SK-N-SH (cell line): ENCODE measurements at regions not wholly inside any gene's neighbourhood (a gene's known extent, or its start where the extent isn't known, plus 50 kb on each side); places are given as distances from the start of the nearest gene placed in this dataset.

ENCODE experiments used
- CTCF ChIA-PET: fragments of 300-600, 350-600 bp; formaldehyde crosslinking; extraction: SDS; loops from one replicate; lab custom pipeline; 2021; lab: Yijun Ruan, JAX
- POLR2A ChIA-PET: fragments of 350-600 bp; sonication (Branson Sonifier 250); formaldehyde crosslinking; extraction: SDS; loops from one replicate; lab custom pipeline; 2020; ENCODE audit warnings: antibody characterized with exemption, inconsistent platforms; lab: Yijun Ruan, JAX
- DNase-seq: peaks from one replicate; pipeline ENCODE4 v3.0.0; 2012
- H2AFZ ChIP-seq: fragments of 200-600 bp; sonication (generic); 2 replicates; pipeline ENCODE4 v1.8.1; 2016; ENCODE audit warnings: antibody characterized with exemption, mild to moderate bottlenecking, low read depth
- H3F3A ChIP-seq: fragments of 200-600 bp; sonication (generic); replicated peaks from 2 replicates; pipeline ENCODE3; 2016; ENCODE audit warnings: antibody characterized with exemption, mild to moderate bottlenecking; ENCODE audit not compliant: insufficient read depth
- H3K27ac ChIP-seq, 2 experiments: fragments of 200-500 bp in 1 of 2; fragments of 200-600 bp in 1 of 2; sonication (Bioruptor generic) in 1 of 2; sonication (generic), shearing (Covaris generic) in 1 of 2; 2 replicates each; pipeline versions ENCODE4 v1.5.1 to v1.6.1; 2014 to 2016; ENCODE audit warnings: low read depth in 2 of 2, inconsistent platforms in 1 of 2, low read length in 1 of 2, mild to moderate bottlenecking in 1 of 2, mixed read lengths in 1 of 2
- H3K27me3 ChIP-seq: fragments of 200-600 bp; sonication (generic), shearing (Covaris generic); 2 replicates; pipeline ENCODE4 v1.6.1; 2016; ENCODE audit warnings: mixed run types; ENCODE audit not compliant: insufficient read depth
- H3K36me3 ChIP-seq, 2 experiments: fragments of 200-500 bp in 1 of 2; fragments of 200-600 bp in 1 of 2; sonication (Bioruptor generic) in 1 of 2; sonication (generic) in 1 of 2; replicated peaks in 1 of 2; 2 replicates each; pipeline versions ENCODE3 to v1.5.1; 2014 to 2016; ENCODE audit warnings: low read length in 1 of 2, mild to moderate bottlenecking in 1 of 2; ENCODE audit not compliant: insufficient read depth in 2 of 2, control insufficient read depth in 1 of 2
- H3K4me1 ChIP-seq, 2 experiments: fragments of 200-500 bp in 1 of 2; fragments of 200-600 bp in 1 of 2; sonication (Bioruptor generic) in 1 of 2; sonication (generic), shearing (Covaris generic) in 1 of 2; 2 replicates each; pipeline versions ENCODE4 v1.5.1 to v1.6.1; 2014 to 2016; ENCODE audit warnings: low read depth in 1 of 2, low read length in 1 of 2, mixed run types in 1 of 2; ENCODE audit not compliant: insufficient read depth in 2 of 2, control insufficient read depth in 1 of 2
- H3K4me2 ChIP-seq: fragments of 200-600 bp; sonication (generic), shearing (Covaris generic); 2 replicates; pipeline ENCODE4 v1.6.1; 2017; ENCODE audit warnings: mixed run types
- H3K4me3 ChIP-seq, 2 experiments: fragments of 200-500 bp in 1 of 2; fragments of 200-600 bp in 1 of 2; sonication (Bioruptor generic) in 1 of 2; sonication (generic), shearing (Covaris generic) in 1 of 2; 2 replicates each; pipeline versions ENCODE4 v1.5.1 to v1.8.1; 2014 to 2016; ENCODE audit warnings: low read depth in 2 of 2, inconsistent platforms in 1 of 2, low read length in 1 of 2, mild to moderate bottlenecking in 1 of 2, mixed read lengths in 1 of 2, moderate library complexity in 1 of 2
- H3K79me2 ChIP-seq: fragments of 200-600 bp; sonication (generic); 2 replicates; pipeline ENCODE4 v1.8.1; 2017; ENCODE audit warnings: mild to moderate bottlenecking; ENCODE audit not compliant: insufficient read depth
- H3K9ac ChIP-seq: fragments of 200-600 bp; sonication (generic); 2 replicates; pipeline ENCODE4 v1.6.1; 2017; ENCODE audit warnings: mixed run types
- H3K9me2 ChIP-seq: fragments of 200-600 bp; sonication (generic); 2 replicates; pipeline ENCODE4 v1.6.1; 2017; ENCODE audit warnings: mixed run types
- H3K9me3 ChIP-seq: fragments of 200-600 bp; sonication (generic); 2 replicates; pipeline ENCODE4 v1.6.1; 2017; ENCODE audit warnings: mixed run types, mild to moderate bottlenecking, moderate library complexity
- H4K20me1 ChIP-seq: fragments of 200-600 bp; sonication (generic); 2 replicates; pipeline ENCODE4 v1.6.1; 2017; ENCODE audit warnings: mild to moderate bottlenecking, mixed run types; ENCODE audit not compliant: insufficient read depth
- EZH2phosphoT487 ChIP-seq: fragments of 200-600 bp; sonication (generic); IDR thresholded peaks from 2 replicates; pipeline ENCODE4 v1.6.1; 2017; ENCODE audit warnings: low read depth, mixed run types, mild to moderate bottlenecking, antibody characterized with exemption, moderate library complexity, borderline replicate concordance
- FOSL2 ChIP-seq: IDR thresholded peaks from 2 replicates; pipeline ENCODE4 v1.4.0; 2012; ENCODE audit warnings: low read depth, mild to moderate bottlenecking, moderate library complexity, borderline replicate concordance
- FOXJ3 ChIP-seq: sonication (generic); formaldehyde crosslinking; IDR thresholded peaks from 2 replicates; pipeline ENCODE4 v1.5.1; 2020; ENCODE audit warnings: mild to moderate bottlenecking, missing genetic modification reagents
- GABPA ChIP-seq: IDR thresholded peaks from 2 replicates; pipeline ENCODE4 v1.4.0; 2012; ENCODE audit warnings: low read depth, mild to moderate bottlenecking
- JUND ChIP-seq: IDR thresholded peaks from 2 replicates; pipeline ENCODE4 v1.4.0; 2012
- MEF2A ChIP-seq: IDR thresholded peaks from 2 replicates; pipeline ENCODE4 v1.4.0; 2012; ENCODE audit warnings: low read depth, borderline replicate concordance
- NFIC ChIP-seq: IDR thresholded peaks from 2 replicates; pipeline ENCODE4 v1.4.0; 2012; ENCODE audit warnings: borderline replicate concordance
- POLR2AphosphoS5 ChIP-seq: IDR thresholded peaks from 2 replicates; pipeline ENCODE4 v1.6.1; 2012; ENCODE audit warnings: low read depth, low read length
- REST ChIP-seq: IDR thresholded peaks from 2 replicates; pipeline ENCODE4 v1.6.1; 2012; ENCODE audit warnings: mild to moderate bottlenecking, low read depth, low read length, moderate library complexity
- SIN3A ChIP-seq: IDR thresholded peaks from 2 replicates; pipeline ENCODE4 v1.6.1; 2012; ENCODE audit warnings: low read depth, mild to moderate bottlenecking, low read length, moderate library complexity, borderline replicate concordance
- SMC3 ChIP-seq: IDR thresholded peaks from 2 replicates; pipeline ENCODE4 v1.6.1; 2012; ENCODE audit warnings: low read depth, low read length, improper control_type of control experiment
- TCF12 ChIP-seq: IDR thresholded peaks from 2 replicates; pipeline ENCODE4 v1.4.0; 2012
- TEAD4 ChIP-seq: IDR thresholded peaks from 2 replicates; pipeline ENCODE4 v1.4.0; 2012; ENCODE audit warnings: mild to moderate bottlenecking, borderline replicate concordance; ENCODE audit not compliant: insufficient read depth
- YY1 ChIP-seq: IDR thresholded peaks from 2 replicates; pipeline ENCODE4 v1.4.0; 2012; ENCODE audit warnings: low read depth, mild to moderate bottlenecking
- ZBTB33 ChIP-seq: IDR thresholded peaks from 2 replicates; pipeline ENCODE4 v1.4.0; 2012; ENCODE audit warnings: low read depth, borderline replicate concordance
- WGBS: methylation state at CpG from one replicate; pipeline ENCODE4 v1.1.6; 2017; ENCODE audit warnings: low lambda C conversion rate; 5-methylcytosine and 5-hydroxymethylcytosine counted together
- TF ChIP-seq, protein P1 (sequence below): fragments of 150-350 bp; IDR thresholded peaks from 2 replicates; pipeline ENCODE4 v1.6.1; 2016; ENCODE audit warnings: mild to moderate bottlenecking, low read depth, low read length
- TF ChIP-seq, protein P2 (sequence below): IDR thresholded peaks from 2 replicates; pipeline ENCODE4; 2012

DNA sequence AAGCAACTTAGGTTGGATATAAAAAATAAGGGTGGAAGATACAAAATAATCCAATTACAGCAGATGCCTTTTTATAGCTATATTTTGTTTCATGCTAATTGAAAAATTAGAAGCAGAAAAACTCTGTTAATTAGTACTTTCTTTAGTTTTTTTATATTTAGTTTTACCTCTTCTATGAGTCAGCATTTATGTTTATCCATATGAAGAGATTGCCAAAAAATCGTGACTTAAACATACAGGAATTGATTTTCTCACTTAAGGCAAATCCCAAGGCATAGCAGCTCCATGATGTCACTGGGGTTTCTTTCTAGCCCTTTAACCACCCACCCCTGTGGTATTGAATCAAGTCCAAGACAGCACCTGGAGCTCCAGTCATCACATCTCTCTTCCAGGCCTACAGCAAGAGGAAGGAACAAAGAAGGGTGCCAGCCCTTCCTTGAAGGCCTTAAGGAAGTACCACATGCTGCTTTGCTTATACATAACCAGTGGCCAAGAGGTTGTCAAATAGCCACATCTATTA is 365.8 kb upstream of the TENM3 start:
- Histone ChIP-seq H3K4me3 (no peak overlapping the region), H3K27me3 (no peaks in the 10 kb centered on the region), H4K20me1 (no peaks in the 10 kb centered on the region), H2AFZ (no peak overlapping the region), H3K79me2 (no peaks in the 10 kb centered on the region), H3K9me3 (no peaks in the 10 kb centered on the region), H3K9ac (no peak overlapping the region), H3K36me3 (no peaks in the 10 kb centered on the region), H3K27ac (no peak overlapping the region)
- WGBS, result 6% methylated on average over 1 of the region's 1 CpG
- CTCF ChIA-PET, result interaction anchor here (1.1 kb wide), 1 partner anchor 74 kb away, joined by 3 read pairs; no protein-coding TSS in a partner anchor
- TF ChIP-seq GABPA, result no peak
- no peak for TF ChIP-seq EZH2phosphoT487
- no peak for TF ChIP-seq FOXJ3
- no peak for TF ChIP-seq POLR2AphosphoS5
- TF ChIP-seq YY1, result no peak
- no peak for TF ChIP-seq TCF12
- TF ChIP-seq SMC3, result no peak
- TF ChIP-seq REST, result no peak
- no peak for TF ChIP-seq TEAD4
- TF ChIP-seq, all 33 proteins: peak for 0
- H3K9me2 ChIP-seq, result no peaks in the 10 kb centered on the region
- DNase-seq, result no peak
- POLR2A ChIA-PET, result no interaction called here
- no peaks in the 10 kb centered on the region for H3F3A ChIP-seq
- no peak overlapping the region for H3K4me2 ChIP-seq
- no peaks in the 10 kb centered on the region for H3K4me1 ChIP-seq

- 43% methylated on average over 1 of the region's 1 CpG for WGBS
- DNase-seq, result peak; percentile 12
- Histone ChIP-seq H3K9me3 (no peaks in the 10 kb centered on the region), H3K4me2 (no peak overlapping the region), H3K27me3 (no peaks in the 10 kb centered on the region), H3K4me3 (no peak overlapping the region), H3K27ac (no peak overlapping the region), H3K79me2 (no peaks in the 10 kb centered on the region), H3F3A (no peaks in the 10 kb centered on the region), H3K9me2 (no peaks in the 10 kb centered on the region), H3K4me1 (peaks cover 0 to 3% of the 10 kb centered on the region in 2 experiments; a peak in 2 of 4 replicates), H3K9ac (no peak overlapping the region), H2AFZ (no peak overlapping the region), H3K36me3 (no peaks in the 10 kb centered on the region), H4K20me1 (no peaks in the 10 kb centered on the region)
- ChIA-PET POLR2A (no interaction called here), CTCF (interaction anchor here (0.7 kb wide), 1 partner anchor 49 kb away, joined by 3 read pairs; no protein-coding TSS in a partner anchor)
- no peak for TF ChIP-seq FOSL2
- TF ChIP-seq, protein P1, sequence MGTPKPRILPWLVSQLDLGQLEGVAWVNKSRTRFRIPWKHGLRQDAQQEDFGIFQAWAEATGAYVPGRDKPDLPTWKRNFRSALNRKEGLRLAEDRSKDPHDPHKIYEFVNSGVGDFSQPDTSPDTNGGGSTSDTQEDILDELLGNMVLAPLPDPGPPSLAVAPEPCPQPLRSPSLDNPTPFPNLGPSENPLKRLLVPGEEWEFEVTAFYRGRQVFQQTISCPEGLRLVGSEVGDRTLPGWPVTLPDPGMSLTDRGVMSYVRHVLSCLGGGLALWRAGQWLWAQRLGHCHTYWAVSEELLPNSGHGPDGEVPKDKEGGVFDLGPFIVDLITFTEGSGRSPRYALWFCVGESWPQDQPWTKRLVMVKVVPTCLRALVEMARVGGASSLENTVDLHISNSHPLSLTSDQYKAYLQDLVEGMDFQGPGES, result no peak
- TF ChIP-seq GABPA, result no peak
- TF ChIP-seq SIN3A, result no peak
- no peak for TF ChIP-seq NFIC
- no peak for TF ChIP-seq JUND
- TF ChIP-seq MEF2A, result no peak
- TF ChIP-seq, protein P2, sequence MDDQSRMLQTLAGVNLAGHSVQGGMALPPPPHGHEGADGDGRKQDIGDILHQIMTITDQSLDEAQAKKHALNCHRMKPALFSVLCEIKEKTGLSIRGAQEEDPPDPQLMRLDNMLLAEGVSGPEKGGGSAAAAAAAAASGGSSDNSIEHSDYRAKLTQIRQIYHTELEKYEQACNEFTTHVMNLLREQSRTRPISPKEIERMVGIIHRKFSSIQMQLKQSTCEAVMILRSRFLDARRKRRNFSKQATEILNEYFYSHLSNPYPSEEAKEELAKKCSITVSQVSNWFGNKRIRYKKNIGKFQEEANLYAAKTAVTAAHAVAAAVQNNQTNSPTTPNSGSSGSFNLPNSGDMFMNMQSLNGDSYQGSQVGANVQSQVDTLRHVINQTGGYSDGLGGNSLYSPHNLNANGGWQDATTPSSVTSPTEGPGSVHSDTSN, result no peak
- no peak for TF ChIP-seq ZBTB33
Observed at GRCh38 chr4:181890031-181890430, 353.2 kb upstream of the TENM3 start.
